GM20000 (cell line): ENCODE measurements at regions not wholly inside any gene's neighbourhood (a gene's known extent, or its start where the extent isn't known, plus 50 kb on each side); places are given as distances from the start of the nearest gene placed in this dataset.

Source experiments
- DNase-seq: peaks from one replicate; pipeline ENCODE4 v3.0.0; 2012; ENCODE audit warnings: low spot score
- TF ChIP-seq, protein P1 (sequence below): IDR thresholded peaks from 2 replicates; pipeline ENCODE4 v1.5.1; 2012; ENCODE audit warnings: mild to moderate bottlenecking, control low read depth; ENCODE audit errors: extremely low read depth, missing control alignments

DNA sequence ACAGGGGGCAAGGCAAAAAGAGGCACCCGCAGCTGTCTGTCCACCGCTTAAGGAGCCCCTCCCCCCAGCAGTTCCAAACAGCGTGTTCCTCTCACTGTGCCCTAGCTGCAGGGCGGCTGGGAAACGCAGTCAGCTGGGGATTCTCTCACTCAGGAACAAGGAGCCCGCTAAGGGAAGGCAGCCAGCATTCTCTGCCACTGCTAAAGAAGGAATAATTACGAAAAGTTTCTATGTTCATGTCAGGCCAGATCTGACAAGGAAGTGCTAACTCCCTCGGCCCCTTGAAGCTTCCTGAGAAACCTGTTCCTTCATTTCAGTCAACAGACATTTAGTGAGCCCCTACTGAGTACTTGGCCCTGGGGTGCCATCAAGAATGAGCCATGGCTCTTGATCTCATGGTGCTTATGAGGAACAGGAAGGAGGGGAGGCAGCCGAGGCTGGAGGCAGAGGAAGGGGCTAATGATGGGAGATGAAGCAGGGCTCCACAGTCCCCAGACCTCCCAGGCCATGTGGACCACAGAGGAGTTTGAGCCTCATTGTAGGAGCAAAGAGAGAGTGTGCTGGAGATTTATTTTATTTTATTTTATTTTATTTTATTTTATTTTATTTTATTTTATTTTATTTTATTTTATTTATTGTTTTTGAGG is 101.7 kb upstream of the PMEPA1 start:
- TF ChIP-seq, protein P1, sequence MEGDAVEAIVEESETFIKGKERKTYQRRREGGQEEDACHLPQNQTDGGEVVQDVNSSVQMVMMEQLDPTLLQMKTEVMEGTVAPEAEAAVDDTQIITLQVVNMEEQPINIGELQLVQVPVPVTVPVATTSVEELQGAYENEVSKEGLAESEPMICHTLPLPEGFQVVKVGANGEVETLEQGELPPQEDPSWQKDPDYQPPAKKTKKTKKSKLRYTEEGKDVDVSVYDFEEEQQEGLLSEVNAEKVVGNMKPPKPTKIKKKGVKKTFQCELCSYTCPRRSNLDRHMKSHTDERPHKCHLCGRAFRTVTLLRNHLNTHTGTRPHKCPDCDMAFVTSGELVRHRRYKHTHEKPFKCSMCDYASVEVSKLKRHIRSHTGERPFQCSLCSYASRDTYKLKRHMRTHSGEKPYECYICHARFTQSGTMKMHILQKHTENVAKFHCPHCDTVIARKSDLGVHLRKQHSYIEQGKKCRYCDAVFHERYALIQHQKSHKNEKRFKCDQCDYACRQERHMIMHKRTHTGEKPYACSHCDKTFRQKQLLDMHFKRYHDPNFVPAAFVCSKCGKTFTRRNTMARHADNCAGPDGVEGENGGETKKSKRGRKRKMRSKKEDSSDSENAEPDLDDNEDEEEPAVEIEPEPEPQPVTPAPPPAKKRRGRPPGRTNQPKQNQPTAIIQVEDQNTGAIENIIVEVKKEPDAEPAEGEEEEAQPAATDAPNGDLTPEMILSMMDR, result no peak
- DNase-seq, result no peak

DNA sequence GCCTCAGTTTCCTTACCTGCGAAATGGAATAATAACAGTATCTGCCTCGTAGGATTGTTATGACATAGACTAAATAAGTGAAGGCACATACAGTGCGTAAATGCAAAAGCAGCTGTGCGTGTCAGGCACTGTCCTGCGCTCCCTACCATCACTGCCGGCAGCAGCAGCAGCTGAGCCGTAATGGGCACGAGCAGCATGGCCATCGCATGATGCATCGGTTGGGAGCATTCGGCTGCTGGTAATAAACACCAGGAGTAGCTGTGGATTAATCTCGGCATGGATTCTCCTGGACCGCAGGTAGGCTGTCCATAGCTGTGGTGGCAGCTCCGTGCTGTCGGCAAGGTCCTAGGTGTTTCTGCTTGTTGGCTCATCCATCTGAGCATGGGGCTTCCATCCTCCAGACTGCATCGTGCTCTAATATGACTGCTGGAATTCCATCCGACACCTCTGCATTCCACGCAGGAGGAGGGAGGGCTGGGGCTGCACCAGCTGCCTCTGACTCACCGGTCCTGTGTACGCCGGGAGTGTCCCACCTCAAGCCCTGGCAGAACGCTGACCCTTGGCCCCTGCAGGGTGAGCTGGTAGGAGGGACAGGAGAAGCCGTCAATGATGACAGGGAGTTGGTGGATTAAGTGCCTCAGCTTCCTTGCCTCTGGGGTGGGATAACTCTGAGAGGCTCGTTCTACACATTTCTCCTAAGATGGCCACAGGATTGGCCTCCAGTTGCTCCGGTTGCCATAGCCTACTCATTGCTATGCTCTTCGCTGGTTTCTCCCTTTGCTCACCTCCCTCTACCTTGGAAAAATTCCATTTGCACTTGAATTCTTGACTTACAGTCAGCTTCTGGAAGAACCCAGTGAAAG is 100.9 kb upstream of the PMEPA1 start:
- DNase-seq, result no peak
- TF ChIP-seq, protein P1, result no peak

DNA sequence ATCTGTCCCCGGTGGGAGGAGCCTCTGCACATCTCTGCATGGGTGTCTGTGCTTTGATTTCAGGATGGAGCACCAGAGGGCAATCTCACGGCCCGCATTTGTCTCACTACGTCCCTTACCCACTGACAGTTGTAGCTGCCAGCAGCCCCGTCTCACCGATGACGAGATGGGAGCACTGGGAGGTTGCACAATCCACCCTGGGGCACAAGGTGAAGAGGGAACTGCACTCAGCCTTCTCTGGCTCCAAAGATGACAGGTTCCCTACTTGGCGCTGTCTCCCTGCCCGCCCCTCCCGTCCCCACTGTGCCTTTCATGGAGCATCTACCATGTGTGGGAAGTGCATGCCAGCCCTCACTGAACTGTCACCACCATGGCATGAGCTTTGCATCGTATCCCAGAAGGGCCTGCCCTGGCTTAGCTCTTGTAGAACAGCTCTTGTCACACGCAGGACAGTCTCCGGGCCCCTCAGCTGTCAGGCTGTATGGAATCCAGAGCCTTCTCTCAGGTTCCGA is 99.9 kb upstream of the PMEPA1 start:
- TF ChIP-seq, protein P1, result no peak
- DNase-seq, result no peak

DNA sequence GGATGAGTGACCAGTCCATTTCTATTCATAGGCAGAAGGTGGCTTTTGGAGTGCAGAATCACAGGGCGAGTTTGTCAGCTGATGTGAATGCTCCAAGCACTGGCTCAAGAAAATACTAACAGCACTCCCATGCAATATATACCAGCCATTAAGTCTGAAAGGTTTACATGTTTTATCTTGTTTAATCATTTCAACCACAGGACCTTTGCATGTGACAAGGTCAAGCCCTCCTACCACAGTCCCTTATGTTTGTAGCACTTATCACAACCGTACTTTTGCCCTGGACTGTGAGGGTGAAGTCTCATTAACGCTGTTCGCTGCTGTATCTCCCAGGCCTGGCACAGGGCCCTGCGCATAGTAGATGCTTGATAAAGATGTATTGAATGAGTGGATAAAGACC is 99.3 kb upstream of the PMEPA1 start:
- TF ChIP-seq, protein P1, result no peak
- no peak for DNase-seq

DNA sequence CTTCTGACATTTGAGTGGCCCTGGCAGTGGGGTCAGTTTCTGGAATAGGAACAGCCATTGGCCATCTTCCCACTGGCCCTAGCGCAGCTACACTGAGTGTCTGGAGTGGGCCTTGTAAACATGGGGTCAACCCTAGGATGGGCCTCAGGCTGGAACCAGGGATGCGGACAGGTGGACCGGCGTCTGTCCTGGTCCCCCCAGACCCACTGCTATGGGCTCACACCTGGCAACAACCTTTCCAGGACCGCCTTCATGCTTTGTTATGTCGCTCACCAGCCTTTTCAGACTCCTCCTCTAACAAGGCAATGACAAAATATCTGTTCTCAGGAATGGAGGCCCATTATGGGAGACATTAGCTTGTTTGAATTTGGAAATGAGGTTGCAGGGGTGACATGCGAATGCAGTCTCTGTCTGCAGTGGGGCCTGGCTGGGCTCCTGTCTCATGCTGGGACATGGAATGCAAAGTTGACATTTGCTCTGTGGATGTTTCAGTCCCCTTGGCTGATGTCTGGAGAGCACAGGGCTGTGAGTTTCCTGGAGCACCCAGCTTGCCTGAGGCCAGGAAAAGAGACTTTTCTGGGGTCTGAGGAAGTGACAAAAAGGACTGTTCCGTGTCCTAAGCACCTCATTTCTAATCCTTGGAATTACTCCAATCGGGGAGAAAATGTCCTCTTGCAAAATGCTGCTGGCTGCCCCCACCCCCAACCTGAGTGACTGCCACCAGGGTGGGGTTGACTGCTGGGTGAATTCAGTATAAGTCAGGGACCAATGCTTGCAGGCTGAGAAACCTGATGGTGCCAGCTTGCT is 98.7 kb upstream of the PMEPA1 start:
- TF ChIP-seq, protein P1, result no peak

DNA sequence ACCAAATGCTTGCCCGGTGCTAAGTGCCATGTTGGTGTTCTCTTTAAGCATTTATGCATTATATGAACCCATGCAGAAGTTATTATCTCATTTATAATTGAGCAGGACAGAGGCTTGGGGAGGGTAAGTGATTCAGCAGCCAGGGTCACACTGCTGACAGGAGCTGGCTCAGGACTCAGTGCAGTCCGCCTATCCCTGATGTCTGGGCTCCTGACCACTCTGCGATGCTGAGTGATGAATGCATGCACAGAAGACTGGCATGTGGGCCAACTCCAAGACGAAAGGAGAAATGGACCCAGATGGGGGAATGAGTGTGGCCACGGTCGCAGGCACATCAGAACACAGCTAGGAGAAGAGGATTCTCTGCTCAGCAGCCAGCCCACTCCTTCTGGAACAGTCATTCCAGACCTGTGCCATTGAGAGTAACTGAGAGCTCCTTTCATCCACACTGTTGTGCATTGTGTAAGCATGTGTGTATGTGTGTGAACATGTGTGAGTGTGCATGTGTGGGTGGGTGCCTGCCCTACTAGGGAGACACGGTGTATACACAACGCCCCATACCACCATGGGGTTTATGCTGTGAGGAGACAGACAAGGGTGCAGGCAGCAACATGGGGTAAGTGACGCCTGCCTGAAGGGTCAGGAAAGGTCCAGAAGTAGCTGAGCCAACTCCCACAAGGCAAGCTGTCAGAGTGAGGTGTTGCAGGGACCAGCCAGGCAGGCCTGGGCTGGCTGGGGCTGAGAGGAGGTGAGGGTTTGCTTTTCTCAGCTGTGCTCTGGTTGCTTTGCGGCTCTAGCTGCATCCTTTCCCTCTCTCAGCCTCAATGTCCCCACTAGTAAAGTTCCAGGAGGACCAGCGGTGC is 97.8 kb upstream of the PMEPA1 start:
- TF ChIP-seq, protein P1, result no peak
- no peak for DNase-seq

More for the DNA sequence above, 98.7 kb upstream of the PMEPA1 start:
- no peak for DNase-seq
